ENCODE measurements at regions not wholly inside any gene's neighbourhood (a gene's known extent, or its start where the extent isn't known, plus 50 kb on each side); places are given as distances from the start of the nearest gene placed in this dataset.
"Not testable (repeated sequence)": the region's sequence is repeated elsewhere in the genome, so short reads cannot be mapped to it uniquely, and the experiment has no call there.

GRCh38 chr2:4963106-4963505, 729.1 kb upstream of the SOX11 start:
- no peak for DNase-seq

GRCh38 chr2:4964001-4964540, 728.1 kb upstream of the SOX11 start:
- peak; percentile 8 for DNase-seq

DNA sequence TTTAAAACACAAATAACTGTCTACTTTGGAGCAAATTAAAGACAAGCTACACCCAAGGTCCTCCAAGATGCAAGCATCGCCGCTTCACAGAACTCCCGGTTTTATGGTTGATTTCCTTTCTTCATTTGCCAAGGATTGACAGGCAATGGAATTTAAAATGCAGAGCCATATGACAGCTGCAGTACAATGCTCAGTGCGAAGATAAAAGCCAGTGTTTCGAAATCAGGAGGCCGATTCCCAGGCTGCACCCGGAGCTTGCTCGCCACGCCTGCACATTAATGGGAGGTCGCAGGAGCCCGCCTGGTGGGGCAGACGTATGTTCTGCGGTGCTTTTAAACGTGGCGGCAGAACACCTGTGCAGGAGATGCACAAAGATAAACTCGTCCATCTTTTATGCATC, 727.6 kb upstream of the SOX11 start:
- DNase-seq = no peak

- DNase-seq = no peak
Observed at GRCh38 chr2:4965556-4966320, 726.4 kb upstream of the SOX11 start.

DNA sequence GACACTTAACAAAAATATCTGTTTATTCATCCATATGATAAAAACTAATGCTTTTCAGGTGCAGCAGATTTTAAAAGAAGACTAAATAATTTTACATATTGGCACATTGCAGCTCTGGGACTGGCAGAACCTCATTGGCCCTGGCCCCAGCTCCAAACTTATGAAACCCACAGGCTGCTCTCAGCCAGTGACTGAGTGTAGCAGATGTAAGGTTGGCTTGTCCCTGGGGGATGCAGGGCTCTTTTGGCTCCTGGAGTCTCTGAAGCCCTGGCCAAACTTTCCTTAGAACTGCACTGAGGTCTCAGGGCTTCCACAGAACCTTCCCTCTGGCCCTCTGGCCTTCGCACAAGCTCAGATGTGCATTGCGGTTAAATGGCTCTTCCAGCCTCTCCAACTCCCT, 725.0 kb upstream of the SOX11 start:
- DNase-seq = no peak

DNA sequence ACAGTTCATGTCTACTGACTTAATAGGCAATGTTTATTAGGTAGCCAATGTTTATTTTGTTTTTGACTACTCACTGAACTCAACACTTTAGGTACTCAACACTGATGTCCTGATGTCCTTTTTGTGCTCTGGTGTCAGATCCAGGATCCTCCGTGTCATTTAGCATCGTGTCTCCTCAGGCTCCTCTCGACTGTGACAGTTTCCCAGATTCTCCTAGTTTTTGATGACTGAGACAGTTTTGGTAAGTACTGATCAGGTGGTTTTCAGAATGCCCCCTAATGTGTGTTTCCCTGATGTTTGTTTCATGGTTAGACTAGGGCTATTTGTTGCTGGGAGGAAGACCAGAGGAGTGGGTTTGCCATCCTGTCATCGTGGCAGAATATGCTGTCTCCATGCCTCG, 719.7 kb upstream of the SOX11 start:
- no peak for DNase-seq

DNA sequence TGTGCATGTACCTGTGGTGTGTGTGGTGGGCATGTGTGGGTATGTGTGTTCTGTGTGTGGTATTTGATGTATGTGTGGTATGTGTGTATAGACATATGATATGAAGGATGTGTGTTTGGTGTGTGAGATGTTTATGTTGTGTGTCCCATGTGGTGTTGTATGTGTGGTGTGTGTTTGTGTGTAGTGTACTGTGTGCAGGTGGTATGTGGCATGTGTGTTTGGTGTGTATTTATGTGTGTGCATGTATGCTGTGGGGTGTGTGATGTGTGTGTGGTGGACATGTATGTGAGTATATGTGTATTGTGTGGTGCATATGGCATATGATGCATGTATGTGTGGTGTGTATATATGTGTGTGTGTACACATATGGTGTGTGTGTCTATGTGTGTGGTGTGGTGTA, 718.8 kb upstream of the SOX11 start:
- DNase-seq = no peak

DNA sequence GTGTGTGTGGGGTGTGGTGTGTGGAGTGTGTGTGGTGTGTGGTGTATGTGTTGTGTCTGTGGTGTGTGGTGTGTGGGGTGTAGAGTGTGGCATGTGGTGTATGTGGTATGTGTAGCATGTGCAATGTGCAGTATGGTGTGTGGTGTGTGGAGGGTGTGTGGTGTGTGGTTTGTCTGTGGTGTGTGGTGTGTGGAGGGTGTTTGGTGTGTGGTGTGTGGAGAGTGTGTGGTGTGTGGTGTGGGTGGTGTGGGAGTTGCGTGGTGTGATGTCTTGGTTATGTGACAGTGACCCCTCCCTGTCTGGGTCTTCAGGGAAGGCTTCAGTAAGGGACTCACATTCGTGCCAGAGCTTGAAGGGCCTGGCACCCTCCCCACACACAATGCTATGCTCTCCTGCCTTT, 718.2 kb upstream of the SOX11 start:
- no peak for DNase-seq

DNA sequence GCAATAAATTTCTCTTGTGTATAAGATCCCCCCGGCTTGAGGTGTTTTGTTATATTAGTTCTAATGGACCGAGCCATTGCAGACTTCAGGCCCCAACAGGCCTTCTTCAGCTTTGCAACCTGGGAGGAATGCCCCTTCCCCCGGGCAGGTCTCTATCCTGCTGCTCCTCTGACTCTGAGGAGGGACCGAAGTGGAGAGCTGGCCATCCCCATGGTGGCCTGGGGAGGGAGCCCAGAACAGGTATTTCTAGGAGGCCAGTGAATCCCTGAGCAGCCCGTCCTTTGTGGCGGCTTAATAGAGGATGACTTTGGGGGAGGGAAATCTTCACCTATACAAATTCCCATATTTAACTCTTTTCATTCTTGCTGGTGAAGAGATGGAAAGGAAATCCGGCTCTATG, 715.8 kb upstream of the SOX11 start:
- no peak for DNase-seq

DNA sequence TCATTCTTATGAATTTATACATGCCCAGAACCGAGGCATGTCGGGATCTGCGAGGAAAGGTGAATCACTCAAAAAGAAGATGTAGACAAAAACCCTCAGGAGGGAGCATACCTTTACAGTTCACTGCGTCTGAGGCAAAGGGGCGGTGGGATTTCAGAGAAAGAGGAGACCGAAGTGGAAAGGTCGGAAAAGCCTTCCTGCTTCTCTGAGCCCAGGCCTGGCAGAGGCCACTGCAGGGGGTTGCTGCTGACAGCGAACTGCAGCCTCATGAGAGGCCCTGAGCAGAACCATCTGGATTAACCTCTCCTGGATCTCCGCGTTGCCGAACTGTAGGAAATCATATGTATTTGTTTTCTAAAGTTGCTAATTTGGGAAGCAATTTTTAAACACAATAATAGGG, 713.1 kb upstream of the SOX11 start:
- DNase-seq = no peak

- no peak for DNase-seq
Observed at GRCh38 chr2:4980995-4981394, 711.2 kb upstream of the SOX11 start.

DNA sequence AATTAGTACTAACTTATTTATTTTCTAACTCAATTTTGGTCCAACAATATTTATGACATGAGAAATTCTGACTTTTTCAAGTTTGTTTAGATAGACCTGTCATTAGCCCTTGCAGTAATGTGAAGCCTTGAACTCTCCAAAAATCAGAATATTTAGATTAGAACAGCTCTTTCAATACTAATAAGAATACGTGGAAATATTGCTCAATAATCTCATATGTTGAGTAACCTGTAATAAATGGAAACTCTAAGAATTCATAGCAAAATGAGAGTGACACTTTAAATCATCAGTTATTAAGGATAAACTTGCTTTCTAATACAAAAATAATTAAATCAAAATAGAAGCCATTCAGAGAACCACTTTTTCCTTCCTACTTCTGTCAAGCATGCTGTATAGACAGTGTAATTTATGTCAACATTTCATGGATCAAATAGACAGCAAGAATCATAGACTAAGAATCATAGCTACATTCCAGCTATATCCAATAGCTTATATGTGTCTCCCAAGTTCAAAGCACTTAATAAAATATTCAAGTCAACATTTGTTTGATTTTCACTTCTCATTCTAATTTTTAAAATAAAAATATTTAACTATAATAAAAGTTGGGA, 710.3 kb upstream of the SOX11 start:
- no peak for DNase-seq

- not testable (repeated sequence) for DNase-seq
Observed at GRCh38 chr2:4988444-4988843, 703.7 kb upstream of the SOX11 start.

DNA sequence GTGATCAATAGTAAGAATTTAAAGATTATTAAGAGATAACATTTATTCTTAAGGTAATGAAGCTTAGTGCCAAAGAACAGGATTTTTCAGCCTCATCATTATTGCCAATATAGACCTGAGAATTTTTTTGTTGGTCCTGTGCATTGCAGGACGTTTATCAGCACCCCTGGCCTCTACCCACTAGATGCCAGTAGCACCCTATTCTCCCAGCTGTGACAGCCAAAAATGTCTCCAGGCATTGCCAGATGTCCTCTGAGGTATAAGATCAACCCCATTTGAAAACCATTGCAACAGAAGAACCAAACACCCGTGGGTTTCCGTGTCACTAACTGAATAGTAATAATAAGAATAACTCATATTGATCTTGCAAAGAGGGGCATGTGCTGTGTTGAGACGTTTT, 700.0 kb upstream of the SOX11 start:
- DNase-seq = no peak

GRCh38 chr2:4995466-4995865, 696.7 kb upstream of the SOX11 start:
- no peak for DNase-seq

DNA sequence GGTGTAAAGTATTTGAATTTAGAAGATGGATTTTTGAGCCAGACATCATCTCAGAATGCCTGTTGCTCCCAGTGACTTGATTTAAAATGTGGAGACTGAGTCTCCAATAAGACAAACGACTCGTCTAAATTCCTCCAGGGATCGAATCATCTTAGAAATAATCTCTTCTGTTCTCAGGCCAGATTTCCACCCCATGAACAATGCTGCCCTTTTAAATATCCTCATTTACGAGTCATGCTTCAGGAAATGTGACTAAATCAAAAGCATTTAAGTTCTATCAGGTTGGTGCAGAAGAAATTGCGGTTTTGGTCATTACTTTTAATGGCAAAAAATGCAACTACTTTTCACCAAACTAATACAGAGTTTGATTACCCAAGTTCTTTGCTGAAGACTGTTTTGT, 684.6 kb upstream of the SOX11 start:
- DNase-seq = no peak

DNA sequence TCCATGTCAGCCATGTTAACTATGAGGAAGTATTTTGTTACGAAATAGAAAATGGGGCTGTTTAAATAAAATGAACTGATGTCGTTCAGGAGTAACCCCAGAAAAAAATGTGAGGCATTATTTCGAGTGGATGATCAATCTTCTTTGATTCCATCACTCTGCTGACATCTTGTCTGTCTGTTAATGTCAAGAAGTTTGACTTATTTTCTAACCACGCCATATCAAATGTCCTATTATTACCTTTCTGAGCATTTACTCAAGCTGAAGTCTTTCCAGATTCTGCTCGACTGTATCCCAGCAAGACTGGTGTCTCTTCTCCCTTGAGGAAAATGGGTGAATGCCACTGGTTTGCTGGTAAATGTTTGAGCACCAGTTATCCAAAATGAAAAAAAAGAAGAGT, 672.9 kb upstream of the SOX11 start:
- DNase-seq = no peak

- DNase-seq = peak; percentile 43
Observed at GRCh38 chr2:5020116-5020875, 671.9 kb upstream of the SOX11 start.

- peak; percentile 3 for DNase-seq
Observed at GRCh38 chr2:5021136-5021535, 671.0 kb upstream of the SOX11 start.

DNA sequence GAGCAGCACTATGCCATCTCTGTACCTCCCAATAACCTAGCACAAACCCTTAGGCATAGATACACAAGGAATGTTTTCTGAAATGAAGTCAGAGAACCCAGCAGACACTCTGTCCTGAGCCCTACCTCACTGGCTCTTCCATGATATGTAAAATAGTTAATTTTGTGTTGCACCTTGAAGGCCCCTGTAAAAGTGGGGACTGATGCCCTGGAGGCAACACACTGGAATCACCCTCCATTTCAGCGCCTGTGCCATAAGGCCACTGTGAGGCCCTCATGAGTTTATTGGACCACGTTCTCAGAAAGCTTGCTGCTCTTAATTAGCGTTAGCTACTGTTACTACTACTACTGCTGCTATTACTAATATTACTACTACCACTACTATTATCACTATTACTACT, 670.1 kb upstream of the SOX11 start:
- DNase-seq = no peak

- DNase-seq = not testable (repeated sequence)
Observed at GRCh38 chr2:5022708-5023635, 669.2 kb upstream of the SOX11 start.

- no peak for DNase-seq
Observed at GRCh38 chr2:5026571-5027234, 665.5 kb upstream of the SOX11 start.
